ENCODE measurements at regions not wholly inside any gene's neighbourhood (a gene's known extent, or its start where the extent isn't known, plus 50 kb on each side); places are given as distances from the start of the nearest gene placed in this dataset.

DNA sequence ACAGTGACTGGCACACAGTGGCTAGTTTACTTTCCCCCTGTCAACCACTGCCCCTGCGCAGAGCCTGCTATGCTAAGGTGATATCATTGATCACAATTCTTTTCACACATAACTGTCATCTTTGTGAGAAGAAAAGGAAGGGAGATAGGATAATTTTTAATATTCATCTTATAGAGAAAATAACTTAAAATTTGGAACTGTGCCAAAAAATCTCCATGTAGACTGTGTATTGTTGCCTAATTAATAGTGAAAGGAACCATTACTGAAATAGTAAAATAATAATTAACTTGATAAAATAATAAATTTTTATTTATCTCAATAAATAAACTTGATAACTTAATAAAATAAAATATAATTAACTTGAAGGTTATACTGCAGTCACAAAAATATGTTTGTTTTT, 1069.4 kb downstream of the C4orf33 start:
- TF ChIP-seq, protein P1, sequence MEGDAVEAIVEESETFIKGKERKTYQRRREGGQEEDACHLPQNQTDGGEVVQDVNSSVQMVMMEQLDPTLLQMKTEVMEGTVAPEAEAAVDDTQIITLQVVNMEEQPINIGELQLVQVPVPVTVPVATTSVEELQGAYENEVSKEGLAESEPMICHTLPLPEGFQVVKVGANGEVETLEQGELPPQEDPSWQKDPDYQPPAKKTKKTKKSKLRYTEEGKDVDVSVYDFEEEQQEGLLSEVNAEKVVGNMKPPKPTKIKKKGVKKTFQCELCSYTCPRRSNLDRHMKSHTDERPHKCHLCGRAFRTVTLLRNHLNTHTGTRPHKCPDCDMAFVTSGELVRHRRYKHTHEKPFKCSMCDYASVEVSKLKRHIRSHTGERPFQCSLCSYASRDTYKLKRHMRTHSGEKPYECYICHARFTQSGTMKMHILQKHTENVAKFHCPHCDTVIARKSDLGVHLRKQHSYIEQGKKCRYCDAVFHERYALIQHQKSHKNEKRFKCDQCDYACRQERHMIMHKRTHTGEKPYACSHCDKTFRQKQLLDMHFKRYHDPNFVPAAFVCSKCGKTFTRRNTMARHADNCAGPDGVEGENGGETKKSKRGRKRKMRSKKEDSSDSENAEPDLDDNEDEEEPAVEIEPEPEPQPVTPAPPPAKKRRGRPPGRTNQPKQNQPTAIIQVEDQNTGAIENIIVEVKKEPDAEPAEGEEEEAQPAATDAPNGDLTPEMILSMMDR (IDR thresholded peaks at IDR 0.05) = no peak
- TF ChIP-seq POLR2A (IDR thresholded peaks at IDR 0.05) = no peak

Data from testis (tissue), 2 donors.